Spinal cord (tissue), 9 donors: ENCODE measurements at regions not wholly inside any gene's neighbourhood (a gene's known extent, or its start where the extent isn't known, plus 50 kb on each side); places are given as distances from the start of the nearest gene placed in this dataset.
"Not testable (repeated sequence)": the region's sequence is repeated elsewhere in the genome, so short reads cannot be mapped to it uniquely, and the experiment has no call there.

Experiments
- DNase-seq, 6 donors: peaks; one replicate each; pipeline versions ENCODE4 v3.0.0 to v3.0.0-alpha.2; 2013 to 2015; ENCODE audit warnings: low spot score in 6 of 6, low read depth in 4 of 6
- H3K27ac ChIP-seq: one replicate; pipeline ENCODE4 v1.5.1; 2013; ENCODE audit warnings: low read depth, low read length, control low read depth
- H3K27me3 ChIP-seq: one replicate; pipeline ENCODE4 v1.6.1; 2013; ENCODE audit warnings: low read length; ENCODE audit not compliant: control insufficient read depth, insufficient read depth
- H3K36me3 ChIP-seq: one replicate; pipeline ENCODE4 v1.6.1; 2013; ENCODE audit warnings: low read length; ENCODE audit not compliant: control insufficient read depth, insufficient read depth
- H3K4me1 ChIP-seq: one replicate; pipeline ENCODE4 v1.6.1; 2013; ENCODE audit warnings: low read length; ENCODE audit not compliant: control insufficient read depth, insufficient read depth
- H3K4me3 ChIP-seq: one replicate; pipeline ENCODE4 v1.5.1; 2013; ENCODE audit warnings: low read depth, low read length, control low read depth
- H3K9me3 ChIP-seq: one replicate; pipeline ENCODE4 v1.6.1; 2013; ENCODE audit warnings: low read length; ENCODE audit not compliant: control insufficient read depth, insufficient read depth
- WGBS: methylation state at CpG from one replicate; pipeline ENCODE4 v1.1.5; 2013; ENCODE audit warnings: missing lambda C conversion rate; ENCODE audit not compliant: insufficient coverage; 5-methylcytosine and 5-hydroxymethylcytosine counted together
- donor health status: healthy.

- no peaks in the 10 kb centered on the region for H3K36me3 ChIP-seq
- H3K27ac ChIP-seq: no peak overlapping the region
- WGBS: 62% methylated on average over 4 of the region's 8 CpGs
- H3K4me1 ChIP-seq: no peaks in the 10 kb centered on the region
- no peaks in the 10 kb centered on the region for H3K9me3 ChIP-seq
- no peaks in the 10 kb centered on the region for H3K27me3 ChIP-seq
- no peak overlapping the region for H3K4me3 ChIP-seq
- DNase-seq: no peak
These were observed 335.0 kb upstream of the GLI3 start for GRCh38 chr7:42572056-42572455.

DNA sequence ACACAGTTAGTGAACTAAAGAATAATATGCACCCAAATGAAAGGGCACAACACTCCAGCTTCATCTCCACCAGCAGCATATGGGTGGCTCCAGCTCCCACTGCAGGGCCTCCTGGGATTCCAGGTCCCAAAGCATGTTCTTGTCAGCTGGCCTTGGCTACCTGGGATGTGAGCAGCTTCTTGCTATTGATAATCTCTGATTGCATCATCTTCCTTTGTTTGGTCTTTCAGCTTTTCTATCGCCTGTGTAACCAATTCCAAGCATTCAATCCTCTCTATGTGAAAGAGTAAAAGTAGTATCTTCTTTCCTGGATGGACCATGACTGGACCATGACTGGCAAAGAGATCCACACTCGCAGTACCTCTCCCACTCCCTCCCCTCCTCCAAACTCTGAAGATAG is 333.9 kb upstream of the GLI3 start:
- H3K27me3 ChIP-seq: no peaks in the 10 kb centered on the region
- H3K4me1 ChIP-seq: no peaks in the 10 kb centered on the region
- no peak overlapping the region for H3K27ac ChIP-seq
- no CpG with 5 or more reads among the region's 2 CpGs for WGBS
- H3K9me3 ChIP-seq: no peaks in the 10 kb centered on the region
- DNase-seq: no peak
- H3K4me3 ChIP-seq: no peak overlapping the region
- no peaks in the 10 kb centered on the region for H3K36me3 ChIP-seq

DNA sequence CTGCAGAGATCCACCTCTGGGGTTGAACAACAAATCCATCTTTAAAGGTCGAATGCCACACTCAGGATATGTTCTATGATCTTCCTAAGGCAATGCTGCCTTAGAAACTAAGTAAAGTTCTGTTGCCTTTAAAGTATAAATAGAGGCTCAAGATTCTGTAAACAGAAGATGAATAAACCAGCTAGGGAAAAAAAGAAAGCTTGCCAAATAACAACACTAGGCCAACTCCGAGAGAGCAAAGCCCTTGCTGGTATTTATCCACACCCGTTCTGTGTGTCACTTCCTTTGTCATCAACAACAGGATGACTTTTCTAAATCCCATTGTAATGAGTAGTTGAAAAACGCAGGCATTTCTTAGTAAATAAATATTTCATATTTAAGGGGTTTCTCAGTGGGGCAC is 330.0 kb upstream of the GLI3 start:
- Histone ChIP-seq H3K27me3 (no peaks in the 10 kb centered on the region), H3K27ac (no peak overlapping the region), H3K4me3 (no peak overlapping the region), H3K4me1 (no peaks in the 10 kb centered on the region), H3K9me3 (peaks cover 2% of the 10 kb centered on the region), H3K36me3 (no peaks in the 10 kb centered on the region)
- no CpG with 5 or more reads among the region's 4 CpGs for WGBS
- DNase-seq: no peak

- Histone ChIP-seq H3K4me1 (no peaks in the 10 kb centered on the region), H3K4me3 (no peak overlapping the region), H3K36me3 (no peaks in the 10 kb centered on the region), H3K9me3 (peaks cover 3% of the 10 kb centered on the region), H3K27ac (no peak overlapping the region), H3K27me3 (no peaks in the 10 kb centered on the region)
- 100% methylated on average over 1 of the region's 1 CpG for WGBS
- no peak for DNase-seq
These were observed 324.8 kb upstream of the GLI3 start for GRCh38 chr7:42561797-42562196.

DNA sequence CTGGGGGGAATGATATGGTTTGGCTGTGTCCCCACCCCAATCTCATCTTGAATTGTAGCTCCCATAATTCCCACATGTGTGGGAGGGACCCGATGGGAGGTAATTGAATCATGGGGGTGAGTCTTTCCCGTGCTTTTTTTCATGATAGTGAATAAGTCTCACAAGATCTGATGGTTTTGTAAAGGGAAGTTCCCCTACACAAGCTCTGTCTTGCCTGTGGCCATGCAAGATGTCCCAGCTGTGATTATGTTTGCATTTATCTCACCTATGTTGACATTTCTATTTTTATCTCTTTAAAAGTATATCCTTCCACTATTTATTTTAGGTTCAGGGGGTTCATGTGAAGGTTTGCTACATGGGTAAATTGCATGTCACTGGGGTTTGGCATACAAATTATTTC is 323.9 kb upstream of the GLI3 start:
- H3K4me1 ChIP-seq: no peaks in the 10 kb centered on the region
- H3K27me3 ChIP-seq: no peaks in the 10 kb centered on the region
- peaks cover 3% of the 10 kb centered on the region for H3K9me3 ChIP-seq
- no peaks in the 10 kb centered on the region for H3K36me3 ChIP-seq
- no peak overlapping the region for H3K27ac ChIP-seq
- no peak overlapping the region for H3K4me3 ChIP-seq
- no CpG with 5 or more reads among the region's 2 CpGs for WGBS
- no peak for DNase-seq

DNA sequence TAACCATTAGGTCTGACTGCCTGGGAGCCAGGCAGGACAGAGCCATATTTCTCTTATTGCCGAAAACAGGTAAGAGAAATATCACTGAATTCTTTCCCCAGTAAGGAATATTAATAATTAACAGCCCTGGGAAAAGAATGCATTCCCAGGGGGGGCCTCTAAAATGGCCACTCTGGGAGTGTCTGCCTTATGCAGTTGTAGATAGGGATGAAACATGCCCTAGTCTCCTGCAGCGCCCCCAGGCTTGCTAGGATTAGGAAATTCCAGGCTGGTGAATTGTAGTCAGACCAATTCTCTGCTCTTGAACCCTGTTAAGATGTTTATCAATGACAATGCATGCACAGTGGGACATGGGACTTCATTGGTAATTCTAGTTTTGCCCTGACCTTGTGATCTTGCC is 317.9 kb upstream of the GLI3 start:
- WGBS: 100% methylated on average over 1 of the region's 2 CpGs
- H3K36me3 ChIP-seq, H3K4me3 ChIP-seq, H3K27me3 ChIP-seq, H3K27ac ChIP-seq, H3K4me1 ChIP-seq, DNase-seq, H3K9me3 ChIP-seq: not testable (repeated sequence)

GRCh38 chr7:42552227-42552626 is 315.2 kb upstream of the GLI3 start:
- H3K9me3 ChIP-seq: peaks cover 5% of the 10 kb centered on the region
- H3K27ac ChIP-seq: no peak overlapping the region
- no peaks in the 10 kb centered on the region for H3K27me3 ChIP-seq
- H3K36me3 ChIP-seq: no peaks in the 10 kb centered on the region
- DNase-seq: no peak
- no peak overlapping the region for H3K4me3 ChIP-seq
- no peaks in the 10 kb centered on the region for H3K4me1 ChIP-seq

DNA sequence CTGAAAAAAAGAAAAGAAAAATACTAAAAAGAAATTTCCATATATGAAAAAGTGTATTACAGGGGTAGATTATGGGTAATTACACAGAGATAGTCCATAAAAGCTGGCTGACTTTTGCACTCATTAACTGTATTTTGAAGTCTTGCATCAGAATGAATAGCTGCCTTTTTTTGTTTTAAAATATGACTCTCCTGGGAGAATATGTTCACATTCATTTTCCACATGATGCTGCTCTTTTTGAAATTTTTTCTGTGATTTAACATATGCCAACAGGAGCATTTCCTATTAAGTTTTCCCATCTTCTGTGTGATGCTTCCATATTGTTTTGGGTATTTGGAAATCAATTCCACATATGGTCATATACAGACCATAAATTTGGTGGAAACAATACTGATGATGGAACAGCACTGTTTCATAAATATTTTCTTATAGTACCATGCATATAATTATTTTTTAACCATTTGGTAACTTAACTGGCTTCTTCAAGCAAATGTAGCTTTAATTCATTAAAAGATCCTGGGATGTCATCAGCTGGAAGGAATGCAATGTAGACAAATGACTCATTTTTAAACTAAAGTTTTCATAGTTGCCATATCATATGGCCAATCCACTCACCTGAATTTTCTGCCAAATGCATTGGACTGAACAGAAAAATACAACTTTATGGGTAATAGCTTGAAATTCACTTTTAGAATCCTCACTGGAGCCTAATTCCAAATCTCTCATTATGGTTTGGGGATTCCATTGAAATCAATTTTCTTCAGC is 313.9 kb upstream of the GLI3 start:
- peaks cover 5% of the 10 kb centered on the region for H3K9me3 ChIP-seq
- no peaks in the 10 kb centered on the region for H3K4me1 ChIP-seq
- no peaks in the 10 kb centered on the region for H3K27me3 ChIP-seq
- H3K27ac ChIP-seq: no peak overlapping the region
- no peaks in the 10 kb centered on the region for H3K36me3 ChIP-seq
- no peak for DNase-seq
- H3K4me3 ChIP-seq: no peak overlapping the region

DNA sequence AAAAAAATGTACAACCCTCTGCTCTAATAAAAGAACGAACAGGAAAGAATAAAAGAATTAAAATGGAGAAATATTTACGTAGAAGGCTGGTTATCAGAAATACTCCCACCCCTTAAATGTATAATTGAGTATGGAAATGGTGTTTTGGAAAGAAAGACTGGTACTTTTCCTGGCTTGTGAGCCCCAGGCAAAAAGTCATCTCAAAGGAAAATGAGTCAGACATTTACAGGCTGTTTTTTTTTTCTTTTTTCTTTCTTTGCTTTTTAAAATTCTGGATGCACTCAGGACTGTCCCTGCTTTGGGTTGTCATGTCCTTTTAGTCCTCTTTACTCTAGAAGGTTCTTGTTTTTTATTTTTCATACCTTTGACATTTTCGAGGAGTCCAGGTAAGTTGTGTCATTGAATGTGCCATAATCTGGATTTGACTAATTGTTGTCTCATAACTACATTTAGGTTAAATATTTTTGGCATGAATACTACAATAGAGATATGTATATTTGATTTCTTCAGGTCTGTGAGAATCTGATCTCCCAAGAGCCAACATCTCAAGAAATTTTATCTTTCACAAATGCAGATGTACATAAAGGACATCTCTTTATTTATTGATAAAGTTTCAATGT is 313.0 kb upstream of the GLI3 start:
- H3K4me1 ChIP-seq: no peaks in the 10 kb centered on the region
- H3K9me3 ChIP-seq: peaks cover 5% of the 10 kb centered on the region
- no peak for DNase-seq
- H3K4me3 ChIP-seq: no peak overlapping the region
- H3K36me3 ChIP-seq: no peaks in the 10 kb centered on the region
- no CpG with 5 or more reads among the region's 3 CpGs for WGBS
- H3K27me3 ChIP-seq: no peaks in the 10 kb centered on the region
- H3K27ac ChIP-seq: no peak overlapping the region

GRCh38 chr7:42548816-42549611 is 312.0 kb upstream of the GLI3 start:
- peak in 1 of 6 donors; percentile 51 for DNase-seq
- no CpG with 5 or more reads among the region's 6 CpGs for WGBS
- Histone ChIP-seq H3K27me3 (no peaks in the 10 kb centered on the region), H3K4me1 (no peaks in the 10 kb centered on the region), H3K9me3 (peaks cover 5% of the 10 kb centered on the region), H3K4me3 (no peak overlapping the region), H3K27ac (no peak overlapping the region), H3K36me3 (no peaks in the 10 kb centered on the region)
